Astrocyte of the spinal cord (primary cell): ENCODE measurements at regions not wholly inside any gene's neighbourhood (a gene's known extent, or its start where the extent isn't known, plus 50 kb on each side); places are given as distances from the start of the nearest gene placed in this dataset.

Experiments
- DNase-seq: peaks from one replicate; pipeline ENCODE4 v3.0.0; 2011; ENCODE audit warnings: low read depth, low spot score
- H3K4me3 ChIP-seq: 2 replicates; pipeline ENCODE4 v1.5.1; 2011; ENCODE audit warnings: low read depth, mild to moderate bottlenecking, low read length, moderate library complexity
- CTCF ChIP-seq: IDR thresholded peaks from 2 replicates; pipeline ENCODE4 v1.5.1; 2012; ENCODE audit warnings: low read depth, mild to moderate bottlenecking, low read length, inconsistent platforms
- in situ Hi-C: cut with HindIII; loops from 2 replicates; pipeline ENCODE4 v1.10.0; 2017; ENCODE audit warnings: low sequenced_read_pairs

- in situ Hi-C loops, result no loop called here
- DNase-seq, result no peak
- no peak overlapping the region for H3K4me3 ChIP-seq
- no peak for TF ChIP-seq CTCF
Measured at GRCh38 chr14:104362761-104363605, 216.6 kb upstream of the C14orf180 start.

- TF ChIP-seq CTCF, result no peak
- in situ Hi-C loops, result no loop called here
- DNase-seq, result no peak
- no peak overlapping the region for H3K4me3 ChIP-seq
Measured at GRCh38 chr14:104363891-104364760, 215.4 kb upstream of the C14orf180 start.

- no peak overlapping the region for H3K4me3 ChIP-seq
- in situ Hi-C loops, result no loop called here
- no peak for DNase-seq
- no peak for TF ChIP-seq CTCF
Measured at GRCh38 chr14:104364830-104365229, 214.7 kb upstream of the C14orf180 start.

GRCh38 chr14:104366931-104367865 lies 212.4 kb upstream of the C14orf180 start:
- TF ChIP-seq CTCF, result no peak
- in situ Hi-C loops, result no loop called here
- H3K4me3 ChIP-seq, result no peak overlapping the region
- no peak for DNase-seq

GRCh38 chr14:104367866-104368750 lies 211.5 kb upstream of the C14orf180 start:
- in situ Hi-C loops, result no loop called here
- H3K4me3 ChIP-seq, result no peak overlapping the region
- DNase-seq, result no peak
- TF ChIP-seq CTCF, result no peak
